IPS-15b (cell line): ENCODE measurements at regions not wholly inside any gene's neighbourhood (a gene's known extent, or its start where the extent isn't known, plus 50 kb on each side); places are given as distances from the start of the nearest gene placed in this dataset.
"Not testable (repeated sequence)": the region's sequence is repeated elsewhere in the genome, so short reads cannot be mapped to it uniquely, and the experiment has no call there.

ENCODE experiments used
- H3K27me3 ChIP-seq: one replicate; pipeline ENCODE4 v1.6.1; 2013; ENCODE audit warnings: low read length; ENCODE audit not compliant: control insufficient read depth, insufficient read depth
- H3K36me3 ChIP-seq: one replicate; pipeline ENCODE4 v1.6.1; 2013; ENCODE audit warnings: low read length; ENCODE audit not compliant: control insufficient read depth, insufficient read depth
- H3K4me1 ChIP-seq: one replicate; pipeline ENCODE4 v1.6.1; 2013; ENCODE audit warnings: mild to moderate bottlenecking, low read length; ENCODE audit not compliant: control insufficient read depth, insufficient read depth
- H3K4me3 ChIP-seq: one replicate; pipeline ENCODE4 v1.5.1; 2013; ENCODE audit warnings: low read depth, low read length
- H3K9ac ChIP-seq: one replicate; pipeline ENCODE4 v1.6.1; 2013; ENCODE audit warnings: low read depth, mild to moderate bottlenecking, low read length
- H3K9me3 ChIP-seq: one replicate; pipeline ENCODE4 v1.6.1; 2013; ENCODE audit warnings: mild to moderate bottlenecking, low read length; ENCODE audit not compliant: control insufficient read depth, insufficient read depth

DNA sequence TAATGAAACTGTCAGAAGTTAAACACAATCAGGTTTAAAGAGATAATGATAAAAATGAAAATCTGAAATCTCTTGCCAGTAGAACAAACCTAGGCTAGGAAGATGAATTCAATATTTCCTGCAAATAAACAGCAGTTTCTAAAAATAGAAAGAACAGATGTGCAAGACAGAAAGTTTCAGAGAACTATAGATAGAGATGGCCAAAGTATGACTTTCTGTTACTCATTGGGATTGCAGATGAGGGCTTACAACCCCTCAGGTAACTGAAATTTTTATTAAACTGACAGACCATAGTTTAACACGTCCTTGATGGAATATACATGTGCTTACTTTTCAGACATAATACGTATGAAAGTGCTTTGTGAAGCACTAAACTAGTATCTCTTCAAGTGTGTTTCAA is 82.3 kb upstream of the PPARGC1A start:
- Histone ChIP-seq H3K36me3 (no peaks in the 10 kb centered on the region), H3K4me3 (no peak overlapping the region), H3K9me3 (no peaks in the 10 kb centered on the region), H3K9ac (no peak overlapping the region), H3K27me3 (no peaks in the 10 kb centered on the region), H3K4me1 (peaks cover 4% of the 10 kb centered on the region)

- Histone ChIP-seq H3K27me3 (no peaks in the 10 kb centered on the region), H3K4me3 (no peak overlapping the region), H3K9ac (no peak overlapping the region), H3K4me1 (peaks cover 4% of the 10 kb centered on the region), H3K36me3 (no peaks in the 10 kb centered on the region), H3K9me3 (no peaks in the 10 kb centered on the region)
Measured at GRCh38 chr4:23970201-23970850, 80.5 kb upstream of the PPARGC1A start.

DNA sequence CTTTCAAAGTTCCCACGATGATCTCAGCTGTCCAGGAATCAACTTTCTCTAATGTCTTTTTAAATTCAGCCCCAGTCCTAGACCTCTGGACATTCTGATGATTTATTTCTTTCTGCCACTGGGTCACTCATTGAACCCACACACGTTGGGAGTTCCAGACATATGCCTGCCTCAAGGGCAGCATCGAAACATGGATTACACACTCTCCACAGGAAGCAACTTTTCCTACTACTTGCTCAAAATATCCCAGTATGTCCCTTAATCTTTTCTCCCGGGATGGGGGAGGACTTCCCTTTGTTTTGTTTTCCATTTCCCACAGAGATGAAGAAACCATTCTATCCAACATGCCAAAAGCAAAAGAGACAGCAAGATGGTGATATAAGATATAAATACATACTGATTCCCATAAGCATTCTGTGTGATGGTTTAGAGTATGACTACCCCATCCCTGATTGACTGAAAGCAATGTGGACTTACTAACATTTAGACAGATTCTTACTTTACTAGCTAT is 79.8 kb upstream of the PPARGC1A start:
- Histone ChIP-seq H3K4me3 (no peak overlapping the region), H3K9ac (no peak overlapping the region), H3K4me1 (peaks cover 4% of the 10 kb centered on the region), H3K27me3 (no peaks in the 10 kb centered on the region), H3K36me3 (no peaks in the 10 kb centered on the region), H3K9me3 (no peaks in the 10 kb centered on the region)

DNA sequence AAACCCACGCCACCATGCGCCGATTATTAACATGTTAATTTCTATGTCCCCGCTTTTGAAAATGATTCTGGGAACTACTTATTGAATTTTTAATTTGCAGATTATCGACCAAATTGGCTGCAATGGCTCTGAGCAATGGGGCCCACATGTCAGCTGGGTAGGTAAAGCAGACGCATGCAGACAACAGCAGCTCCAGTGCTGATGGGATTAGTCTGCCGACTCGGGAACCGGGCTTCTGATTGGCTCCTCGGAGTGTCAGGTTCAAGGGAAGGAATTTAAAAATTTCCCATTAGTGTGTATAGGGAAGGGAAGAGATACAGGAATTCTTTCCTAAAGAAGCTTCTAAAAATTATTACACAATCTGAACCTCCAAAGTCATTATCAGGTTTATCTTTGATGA is 77.4 kb upstream of the PPARGC1A start:
- H3K27me3 ChIP-seq, result no peaks in the 10 kb centered on the region
- no peaks in the 10 kb centered on the region for H3K9me3 ChIP-seq
- H3K4me3 ChIP-seq, result no peak overlapping the region
- no peaks in the 10 kb centered on the region for H3K36me3 ChIP-seq
- no peak overlapping the region for H3K9ac ChIP-seq
- peaks cover 4% of the 10 kb centered on the region for H3K4me1 ChIP-seq

DNA sequence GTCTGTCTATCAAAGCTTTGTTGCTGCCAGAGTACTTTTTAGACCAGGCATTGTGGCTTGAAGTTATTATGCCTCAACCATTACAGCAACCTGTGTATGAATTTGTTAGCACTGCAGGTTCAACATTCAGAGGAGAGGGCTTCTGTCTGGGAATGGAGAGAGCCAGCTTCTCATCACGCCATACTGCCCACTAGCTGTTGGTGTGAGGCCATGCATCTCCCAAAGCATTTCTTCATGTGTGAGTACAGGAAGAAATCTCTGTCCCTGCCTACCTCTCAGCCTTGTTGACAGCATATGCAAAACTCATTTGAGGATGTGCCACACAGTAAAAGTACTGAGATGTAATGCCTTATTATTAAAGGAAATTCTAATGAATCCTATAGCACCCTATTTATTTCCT is 76.9 kb upstream of the PPARGC1A start:
- Histone ChIP-seq H3K36me3 (no peaks in the 10 kb centered on the region), H3K9ac (no peak overlapping the region), H3K9me3 (no peaks in the 10 kb centered on the region), H3K4me3 (no peak overlapping the region), H3K27me3 (no peaks in the 10 kb centered on the region), H3K4me1 (peaks cover 4% of the 10 kb centered on the region)

DNA sequence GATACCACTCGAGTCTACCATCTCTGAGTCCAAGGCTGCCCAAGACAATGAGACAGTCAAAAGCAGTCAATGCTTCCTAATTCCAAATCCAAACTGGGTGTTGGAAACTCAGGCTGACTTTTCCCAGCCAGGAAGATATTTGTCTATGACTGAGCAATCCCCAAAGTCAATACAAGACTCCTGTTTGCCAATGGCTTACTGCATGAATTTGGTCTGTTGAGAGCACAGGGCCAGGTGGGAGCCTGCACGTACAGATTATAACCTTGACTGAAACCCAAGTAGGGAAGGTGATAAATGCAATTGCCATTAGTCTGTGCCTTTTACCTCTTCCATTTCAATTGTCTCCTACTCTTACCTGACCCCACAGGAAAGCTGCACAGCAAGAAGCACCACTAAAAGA is 72.6 kb upstream of the PPARGC1A start:
- Histone ChIP-seq H3K9ac (no peak overlapping the region), H3K9me3 (no peaks in the 10 kb centered on the region), H3K27me3 (no peaks in the 10 kb centered on the region), H3K4me3 (no peak overlapping the region), H3K4me1 (no peaks in the 10 kb centered on the region), H3K36me3 (no peaks in the 10 kb centered on the region)

DNA sequence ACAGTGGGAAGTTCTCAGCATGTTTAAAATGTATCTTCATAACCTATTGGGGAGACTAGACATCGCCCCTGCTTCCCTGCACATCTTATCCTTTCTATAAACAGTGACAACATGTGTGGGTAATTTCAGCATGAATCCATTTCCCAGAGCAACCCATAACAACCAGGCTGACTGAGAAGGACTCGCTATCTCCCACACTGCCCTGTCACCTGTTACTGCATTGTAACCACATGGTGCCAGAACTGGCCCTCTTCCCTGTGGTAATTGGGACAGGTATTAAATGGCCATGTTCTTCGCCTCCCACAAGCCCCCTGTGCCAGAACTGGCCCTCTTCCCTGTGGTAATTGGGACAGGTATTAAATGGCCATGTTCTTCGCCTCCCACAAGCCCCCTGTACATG is 71.5 kb upstream of the PPARGC1A start:
- H3K9me3 ChIP-seq, H3K9ac ChIP-seq, H3K4me3 ChIP-seq, H3K36me3 ChIP-seq, H3K27me3 ChIP-seq, H3K4me1 ChIP-seq: not testable (repeated sequence)

- H3K9me3 ChIP-seq, result no peaks in the 10 kb centered on the region
- no peak overlapping the region for H3K4me3 ChIP-seq
- H3K36me3 ChIP-seq, result no peaks in the 10 kb centered on the region
- H3K4me1 ChIP-seq, result no peaks in the 10 kb centered on the region
- no peak overlapping the region for H3K9ac ChIP-seq
- H3K27me3 ChIP-seq, result no peaks in the 10 kb centered on the region
Measured at GRCh38 chr4:23959396-23960148, 69.7 kb upstream of the PPARGC1A start.

DNA sequence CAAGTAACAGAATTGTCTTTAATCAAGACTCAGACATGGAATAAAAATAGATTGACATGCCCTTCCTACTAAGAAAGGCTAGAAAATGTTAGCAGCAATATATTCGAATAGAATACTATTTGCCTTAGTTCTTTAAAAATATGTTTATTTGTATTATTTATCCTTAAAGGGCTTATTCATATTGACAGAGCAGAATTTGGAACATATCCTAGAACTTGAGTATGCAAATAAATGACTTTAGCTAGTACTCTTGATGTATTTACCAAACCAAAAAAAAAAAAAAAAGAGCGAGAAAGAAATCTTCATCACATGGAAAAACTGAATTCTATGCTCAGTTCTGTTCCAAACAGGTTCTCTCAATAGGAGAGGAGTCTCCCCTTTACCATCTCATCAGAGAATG is 68.9 kb upstream of the PPARGC1A start:
- Histone ChIP-seq H3K9me3 (no peaks in the 10 kb centered on the region), H3K36me3 (no peaks in the 10 kb centered on the region), H3K9ac (no peak overlapping the region), H3K4me1 (no peaks in the 10 kb centered on the region), H3K27me3 (no peaks in the 10 kb centered on the region), H3K4me3 (no peak overlapping the region)

- no peaks in the 10 kb centered on the region for H3K9me3 ChIP-seq
- no peak overlapping the region for H3K9ac ChIP-seq
- H3K36me3 ChIP-seq, result no peaks in the 10 kb centered on the region
- no peak overlapping the region for H3K4me3 ChIP-seq
- H3K4me1 ChIP-seq, result no peaks in the 10 kb centered on the region
- no peaks in the 10 kb centered on the region for H3K27me3 ChIP-seq
Measured at GRCh38 chr4:23957465-23957864, 67.6 kb upstream of the PPARGC1A start.

GRCh38 chr4:23956601-23957364 is 66.9 kb upstream of the PPARGC1A start:
- no peaks in the 10 kb centered on the region for H3K36me3 ChIP-seq
- no peak overlapping the region for H3K4me3 ChIP-seq
- no peaks in the 10 kb centered on the region for H3K27me3 ChIP-seq
- no peaks in the 10 kb centered on the region for H3K9me3 ChIP-seq
- H3K4me1 ChIP-seq, result no peaks in the 10 kb centered on the region
- H3K9ac ChIP-seq, result no peak overlapping the region
